Mesodermal cell (in vitro differentiated cells): ENCODE measurements at regions not wholly inside any gene's neighbourhood (a gene's known extent, or its start where the extent isn't known, plus 50 kb on each side); places are given as distances from the start of the nearest gene placed in this dataset.
"Not testable (repeated sequence)": the region's sequence is repeated elsewhere in the genome, so short reads cannot be mapped to it uniquely, and the experiment has no call there.

ENCODE experiments used
- H3K27ac ChIP-seq: 2 replicates; pipeline ENCODE4 v1.7.0; 2013; ENCODE audit warnings: mild to moderate bottlenecking, low read depth, low read length, moderate library complexity; ENCODE audit not compliant: severe bottlenecking
- H3K36me3 ChIP-seq: 2 replicates; pipeline ENCODE4 v1.7.1; 2013; ENCODE audit warnings: mild to moderate bottlenecking, low read length, moderate library complexity; ENCODE audit not compliant: control insufficient read depth, insufficient read depth
- H3K4me1 ChIP-seq: one replicate; pipeline ENCODE4 v1.7.1; 2013; ENCODE audit warnings: mild to moderate bottlenecking, low read length; ENCODE audit not compliant: insufficient read depth, control insufficient read depth, poor library complexity, severe bottlenecking
- H3K4me3 ChIP-seq: 2 replicates; pipeline ENCODE4 v1.7.0; 2013; ENCODE audit warnings: low read length, control low read depth, mild to moderate bottlenecking; ENCODE audit not compliant: insufficient read depth, poor library complexity, severe bottlenecking; ENCODE audit errors: extremely low read depth
- H3K9me3 ChIP-seq: 2 replicates; pipeline ENCODE4 v1.7.1; 2013; ENCODE audit warnings: mild to moderate bottlenecking, low read length, moderate library complexity; ENCODE audit not compliant: control insufficient read depth
- WGBS, 2 experiments: methylation state at CpG; one replicate each; pipeline ENCODE4 v1.1.5; 2013; ENCODE audit warnings: missing lambda C conversion rate in 2 of 2; ENCODE audit not compliant: insufficient coverage in 2 of 2; 5-methylcytosine and 5-hydroxymethylcytosine counted together

DNA sequence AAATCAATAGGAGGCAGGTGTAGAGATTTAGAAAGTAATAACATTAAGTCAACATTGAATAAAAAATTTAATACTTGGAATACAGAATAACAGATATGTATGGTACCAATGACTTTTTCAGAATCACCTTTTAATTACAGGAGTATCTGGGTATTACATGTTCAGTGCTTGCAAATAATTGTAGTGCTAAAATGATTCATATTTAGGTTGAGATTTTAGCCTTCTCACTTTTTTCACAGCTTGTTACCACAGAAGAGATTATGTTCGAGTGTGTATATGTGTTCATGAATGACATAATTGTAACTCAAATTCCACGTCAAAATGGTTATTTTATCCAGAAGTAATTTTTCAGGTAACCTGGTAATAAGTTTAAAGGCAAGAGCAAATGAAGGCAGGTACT lies 187.9 kb upstream of the TBL1XR1 start:
- no peak overlapping the region for H3K4me3 ChIP-seq

DNA sequence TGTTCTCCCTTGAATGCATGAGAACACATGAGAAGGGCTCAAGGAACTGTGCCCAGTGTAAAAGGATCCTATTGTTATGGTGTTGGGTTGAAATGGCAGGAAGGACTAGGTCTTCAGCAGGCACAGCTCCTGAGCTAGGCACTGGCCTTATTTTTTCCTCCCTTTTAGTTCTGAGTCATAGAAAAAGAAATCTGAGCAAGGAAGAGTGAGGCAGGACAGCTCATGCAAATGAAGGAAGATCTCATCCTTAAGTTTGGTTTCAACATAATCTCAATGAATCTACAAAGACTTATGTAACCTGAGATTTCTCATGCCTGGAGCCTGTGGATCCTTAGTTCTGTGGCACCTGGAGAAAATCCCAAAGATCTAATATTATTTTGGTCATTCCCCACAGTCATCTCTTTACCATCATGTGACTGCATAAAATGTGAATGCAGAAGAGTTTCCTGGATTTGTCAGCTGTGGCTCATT lies 188.6 kb upstream of the TBL1XR1 start:
- Histone ChIP-seq H3K4me3 (no peak overlapping the region), H3K9me3 (peaks cover 3% of the 10 kb centered on the region), H3K36me3 (no peaks in the 10 kb centered on the region), H3K4me1 (no peaks in the 10 kb centered on the region), H3K27ac (no peak overlapping the region)

More for the DNA sequence above, 187.9 kb upstream of the TBL1XR1 start:
- Histone ChIP-seq H3K4me1 (no peaks in the 10 kb centered on the region), H3K27ac (no peak overlapping the region), H3K36me3 (no peaks in the 10 kb centered on the region), H3K9me3 (peaks cover 8% of the 10 kb centered on the region)
- 100% methylated on average over 1 of the region's 2 CpGs; no CpG with 5 or more reads in 1 of the 2 experiments for WGBS, 2 experiments

DNA sequence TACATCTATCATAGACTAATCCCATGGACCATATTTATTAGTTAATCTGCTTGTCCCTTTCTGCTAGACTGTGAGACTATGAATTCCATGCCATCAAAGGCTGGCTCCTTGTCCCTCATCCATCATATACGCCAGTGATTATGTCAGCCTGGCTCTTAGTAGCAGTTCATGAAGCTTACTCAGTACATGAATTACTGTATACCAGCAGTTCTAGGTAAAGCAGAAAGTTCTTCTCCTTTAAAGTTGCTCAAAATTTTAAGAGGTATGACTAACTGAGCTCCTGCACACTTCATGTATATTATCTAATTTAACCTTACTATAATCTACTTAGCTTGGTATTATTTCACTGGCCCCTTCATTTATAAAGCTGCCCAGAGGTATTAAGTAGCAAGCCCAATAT lies 190.9 kb upstream of the TBL1XR1 start:
- H3K9me3 ChIP-seq, result no peaks in the 10 kb centered on the region
- H3K4me3 ChIP-seq, result no peak overlapping the region
- WGBS, 2 experiments, result 92 to 100% methylated on average over 1 of the region's 1 CpG
- no peaks in the 10 kb centered on the region for H3K36me3 ChIP-seq
- no peaks in the 10 kb centered on the region for H3K4me1 ChIP-seq
- H3K27ac ChIP-seq, result no peak overlapping the region

DNA sequence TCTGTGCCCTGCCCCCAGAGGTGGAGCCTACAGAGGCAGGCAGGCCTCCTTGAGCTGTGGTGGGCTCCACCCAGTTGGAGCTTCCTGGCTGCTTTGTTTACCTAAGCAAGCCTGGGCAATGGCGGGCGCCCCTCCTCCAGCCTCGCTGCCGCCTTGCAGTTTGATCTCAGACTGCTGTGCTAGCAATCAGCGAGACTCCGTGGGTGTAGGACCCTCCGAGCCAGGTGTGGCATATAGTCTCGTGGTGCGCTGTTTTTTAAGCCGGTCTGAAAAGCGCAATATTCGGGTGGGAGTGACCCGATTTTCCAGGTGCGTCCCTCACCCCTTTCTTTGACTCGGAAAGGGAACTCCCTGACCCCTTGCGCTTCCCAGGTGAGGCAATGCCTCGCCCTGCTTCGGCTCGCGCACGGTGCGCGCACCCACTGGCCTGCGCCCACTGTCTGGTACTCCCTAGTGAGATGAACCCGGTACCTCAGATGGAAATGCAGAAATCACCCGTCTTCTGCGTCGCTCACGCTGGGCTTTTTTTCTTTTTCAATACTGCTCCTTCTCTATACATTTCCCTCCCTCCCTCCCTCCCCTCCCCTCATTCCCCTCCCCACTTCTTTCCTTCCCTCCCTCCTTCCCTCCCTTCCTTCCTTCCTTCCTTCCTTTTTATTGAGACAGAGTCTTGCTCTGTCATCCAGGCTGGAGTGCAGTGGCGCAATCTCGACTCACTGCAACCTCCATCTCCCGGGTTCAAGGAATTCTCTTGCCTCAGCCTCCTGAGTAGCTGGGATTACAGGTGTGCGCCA lies 197.1 kb upstream of the TBL1XR1 start:
- H3K4me3 ChIP-seq, result not testable (repeated sequence)

DNA sequence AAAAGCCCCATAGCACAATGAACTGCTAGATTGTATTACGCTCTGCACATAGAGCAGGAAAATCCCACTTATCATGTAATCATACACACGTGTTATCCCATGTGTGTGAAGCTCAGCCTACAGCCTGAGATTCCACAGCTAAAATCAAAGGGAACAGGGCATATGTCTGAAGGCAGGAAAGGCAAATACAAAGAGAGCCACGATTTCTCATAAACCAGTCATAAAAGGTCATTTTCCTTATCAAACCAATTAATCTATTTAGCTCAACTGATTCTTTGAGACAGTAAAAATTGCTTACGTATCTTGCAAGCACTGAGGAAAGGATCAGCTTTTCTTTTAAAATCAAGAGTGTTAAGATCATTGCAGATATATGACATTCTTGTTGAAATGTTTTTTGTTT lies 199.5 kb upstream of the TBL1XR1 start:
- 100% methylated on average over 2 to 3 of the region's 4 CpGs for WGBS, 2 experiments
- Histone ChIP-seq H3K4me1 (no peaks in the 10 kb centered on the region), H3K36me3 (no peaks in the 10 kb centered on the region), H3K27ac (no peak overlapping the region), H3K9me3 (peaks cover 6% of the 10 kb centered on the region), H3K4me3 (no peak overlapping the region)

More for the DNA sequence above, 197.1 kb upstream of the TBL1XR1 start:
- H3K9me3 ChIP-seq, H3K27ac ChIP-seq, H3K4me1 ChIP-seq, H3K36me3 ChIP-seq: not testable (repeated sequence)
- 82 to 84% methylated on average over 8 to 9 of the region's 33 CpGs for WGBS, 2 experiments

DNA sequence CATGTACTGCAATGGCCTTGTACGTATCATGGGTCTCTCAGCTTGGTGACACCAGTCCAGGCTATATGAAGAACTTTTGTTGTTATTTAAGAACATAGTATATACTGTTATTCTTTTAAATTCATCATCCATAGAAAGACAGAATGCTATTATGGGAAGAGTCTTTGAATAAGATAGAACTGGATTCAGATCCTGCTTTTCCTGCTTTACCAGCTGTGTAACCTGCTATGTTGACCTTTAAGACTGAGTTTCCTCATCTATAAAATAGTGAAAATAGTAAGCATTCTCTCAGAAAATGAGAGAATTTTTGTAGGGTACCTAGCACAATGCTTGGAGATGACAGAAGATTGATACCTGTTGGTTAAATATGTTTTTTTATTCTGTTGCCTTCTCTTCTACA lies 204.1 kb upstream of the TBL1XR1 start:
- H3K9me3 ChIP-seq, result peaks cover 6% of the 10 kb centered on the region
- no CpG with 5 or more reads among the region's 1 CpG for WGBS, 2 experiments
- no peaks in the 10 kb centered on the region for H3K4me1 ChIP-seq
- H3K4me3 ChIP-seq, result no peak overlapping the region
- H3K36me3 ChIP-seq, result no peaks in the 10 kb centered on the region
- H3K27ac ChIP-seq, result no peak overlapping the region

DNA sequence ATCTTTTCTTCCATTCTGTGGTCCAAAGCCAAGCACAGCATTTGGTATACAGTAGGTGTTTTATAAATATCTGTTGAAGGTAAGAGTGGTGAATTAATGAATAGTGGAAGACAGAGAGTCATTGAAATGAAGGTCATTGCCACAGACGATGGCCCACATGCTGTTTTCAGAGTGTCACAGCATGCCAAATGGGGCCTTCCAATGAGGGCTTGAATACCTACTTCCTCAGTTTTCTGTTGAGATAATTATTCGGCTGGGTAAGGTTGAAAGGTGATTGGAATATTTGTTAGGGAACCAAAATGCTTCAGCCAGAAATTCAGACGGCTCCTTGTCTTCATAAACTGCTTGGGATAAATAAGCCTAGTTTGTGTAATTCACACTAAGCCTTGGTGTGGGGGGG lies 205.3 kb upstream of the TBL1XR1 start:
- Histone ChIP-seq H3K36me3 (no peaks in the 10 kb centered on the region), H3K27ac (no peak overlapping the region), H3K4me3 (no peak overlapping the region), H3K4me1 (no peaks in the 10 kb centered on the region), H3K9me3 (peaks cover 6% of the 10 kb centered on the region)
- WGBS, 2 experiments, result 48 to 78% methylated on average over 2 to 3 of the region's 3 CpGs

DNA sequence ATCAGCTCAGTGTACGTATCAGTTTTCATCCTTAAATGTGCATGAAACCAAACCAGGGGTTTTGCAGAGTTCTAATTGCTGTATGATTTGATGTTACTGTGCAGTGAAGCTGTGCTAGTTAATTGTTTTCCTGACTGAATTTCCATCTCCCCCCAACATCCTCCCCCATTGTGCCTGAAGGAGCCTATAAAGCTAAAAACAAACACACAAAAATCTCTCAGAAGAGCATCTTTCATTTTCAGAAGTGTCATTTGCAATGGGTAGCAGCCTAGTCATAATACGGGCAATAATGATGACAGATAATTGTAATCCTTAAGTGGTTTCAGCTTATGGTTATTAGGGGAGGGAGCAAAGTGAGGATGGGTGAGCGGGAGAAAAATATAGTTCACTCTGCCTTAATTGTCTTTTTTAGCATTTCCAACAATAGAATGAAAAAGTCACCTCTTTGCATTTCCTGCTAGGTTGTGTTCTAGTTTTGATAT lies 207.9 kb upstream of the TBL1XR1 start:
- H3K4me1 ChIP-seq, result no peaks in the 10 kb centered on the region
- 71 to 100% methylated on average over 1 of the region's 3 CpGs for WGBS, 2 experiments

DNA sequence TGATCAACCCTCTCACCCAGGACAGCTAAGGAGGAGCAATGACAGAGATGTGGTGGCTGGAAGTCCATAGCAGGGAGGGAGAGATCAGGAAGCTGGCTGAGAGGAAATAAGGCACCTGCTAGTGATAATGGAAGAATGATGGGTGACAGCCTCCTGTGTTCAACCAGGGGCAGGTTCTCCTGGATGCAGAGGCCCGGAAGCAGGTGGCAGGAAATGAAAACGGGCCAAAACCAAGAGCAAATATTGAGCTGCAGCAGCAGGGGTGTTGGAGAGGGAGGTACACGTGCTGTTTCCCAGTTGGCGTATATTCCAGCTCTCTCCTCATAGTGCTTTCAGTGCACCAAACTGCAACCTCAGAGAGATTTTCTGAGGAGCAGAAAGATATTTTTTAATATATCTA lies 213.4 kb upstream of the TBL1XR1 start:
- Histone ChIP-seq H3K4me1 (no peaks in the 10 kb centered on the region), H3K36me3 (no peaks in the 10 kb centered on the region), H3K9me3 (no peaks in the 10 kb centered on the region), H3K27ac (no peak overlapping the region), H3K4me3 (no peak overlapping the region)
- 65 to 100% methylated on average over 2 of the region's 4 CpGs for WGBS, 2 experiments

More for the DNA sequence above, 207.9 kb upstream of the TBL1XR1 start:
- Histone ChIP-seq H3K36me3 (no peaks in the 10 kb centered on the region), H3K4me3 (no peak overlapping the region), H3K27ac (no peak overlapping the region), H3K9me3 (no peaks in the 10 kb centered on the region)

DNA sequence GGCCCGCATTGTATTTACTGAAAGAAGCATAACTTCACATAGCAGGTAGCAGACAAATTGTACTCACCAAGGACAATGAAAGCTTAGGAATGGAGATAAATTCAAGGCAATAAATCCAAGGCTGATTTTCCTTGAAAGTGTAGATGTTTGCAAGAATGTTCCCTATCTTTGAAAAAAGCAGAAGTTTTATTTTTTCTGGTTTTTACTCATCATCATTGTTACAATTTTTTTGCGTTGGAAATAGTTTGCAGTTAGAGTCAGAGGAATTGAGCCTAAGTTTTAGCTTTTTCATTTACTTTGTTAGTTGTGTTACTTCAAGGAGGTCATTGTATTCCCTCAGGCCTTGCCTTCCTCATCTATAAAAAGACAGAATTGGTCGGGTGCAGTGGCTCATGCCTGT lies 213.9 kb upstream of the TBL1XR1 start:
- Histone ChIP-seq H3K4me3 (no peak overlapping the region), H3K4me1 (no peaks in the 10 kb centered on the region), H3K36me3 (no peaks in the 10 kb centered on the region), H3K9me3 (no peaks in the 10 kb centered on the region), H3K27ac (no peak overlapping the region)
- 90 to 94% methylated on average over 2 of the region's 3 CpGs for WGBS, 2 experiments

DNA sequence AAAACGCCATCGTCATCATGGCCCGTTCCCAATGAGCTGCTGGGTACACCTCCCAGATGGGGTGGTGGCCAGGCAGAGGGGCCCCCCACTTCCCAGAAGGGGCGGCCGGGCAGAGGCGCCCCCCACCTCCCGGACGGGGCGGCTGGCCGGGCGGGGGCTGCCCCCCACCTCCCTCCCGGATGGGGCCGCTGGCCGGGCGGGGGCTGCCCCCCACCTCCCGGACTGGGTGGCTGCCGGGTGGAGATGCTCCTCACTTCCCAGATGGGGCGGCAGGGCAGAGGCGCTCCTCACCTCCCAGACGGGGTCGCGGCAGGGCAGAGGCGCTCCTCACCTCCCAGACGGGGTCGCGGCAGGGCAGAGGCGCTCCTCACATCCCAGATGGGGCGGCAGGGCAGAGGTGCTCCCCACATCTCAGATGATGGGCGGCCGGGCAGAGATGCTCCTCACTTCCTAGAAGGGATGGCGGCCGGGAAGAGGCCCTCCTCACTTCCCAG lies 215.4 kb upstream of the TBL1XR1 start:
- not testable (repeated sequence) for H3K4me1 ChIP-seq, H3K9me3 ChIP-seq, H3K27ac ChIP-seq, H3K4me3 ChIP-seq, H3K36me3 ChIP-seq
- 98% methylated on average over 24 of the region's 32 CpGs; no CpG with 5 or more reads in 1 of the 2 experiments for WGBS, 2 experiments
